ENCODE measurements at regions not wholly inside any gene's neighbourhood (a gene's known extent, or its start where the extent isn't known, plus 50 kb on each side); places are given as distances from the start of the nearest gene placed in this dataset.

- no peak for DNase-seq (ENCODE audit: low read depth, low spot score)
These were observed 610.0 kb upstream of the GCFC2 start for GRCh38 chr2:76320716-76321115.

- DNase-seq (ENCODE audit: low read depth, low spot score), result no peak
These were observed 608.2 kb upstream of the GCFC2 start for GRCh38 chr2:76318848-76319360.

GRCh38 chr2:76316691-76317090, 606.0 kb upstream of the GCFC2 start:
- no peak for DNase-seq (ENCODE audit: low read depth, low spot score)

- no peak for DNase-seq (ENCODE audit: low read depth, low spot score)
These were observed 603.7 kb upstream of the GCFC2 start for GRCh38 chr2:76314271-76315020.

- DNase-seq (ENCODE audit: low read depth, low spot score), result no peak
These were observed 601.5 kb upstream of the GCFC2 start for GRCh38 chr2:76312236-76312635.

- no peak for DNase-seq (ENCODE audit: low read depth, low spot score)
These were observed 601.0 kb upstream of the GCFC2 start for GRCh38 chr2:76311728-76312127.

- DNase-seq (ENCODE audit: low read depth, low spot score), result no peak
These were observed 600.3 kb upstream of the GCFC2 start for GRCh38 chr2:76310894-76311633.

GRCh38 chr2:76307495-76307894, 596.8 kb upstream of the GCFC2 start:
- no peak for DNase-seq (ENCODE audit: low read depth, low spot score)

- DNase-seq (ENCODE audit: low read depth, low spot score), result no peak
These were observed 587.3 kb upstream of the GCFC2 start for GRCh38 chr2:76298041-76298440.

- DNase-seq (ENCODE audit: low read depth, low spot score), result no peak
These were observed 585.7 kb upstream of the GCFC2 start for GRCh38 chr2:76296438-76296837.

GRCh38 chr2:76295762-76296161, 585.0 kb upstream of the GCFC2 start:
- no peak for DNase-seq (ENCODE audit: low read depth, low spot score)

- no peak for DNase-seq (ENCODE audit: low read depth, low spot score)
These were observed 577.9 kb upstream of the GCFC2 start for GRCh38 chr2:76288598-76288997.

GRCh38 chr2:76288146-76288545, 577.4 kb upstream of the GCFC2 start:
- no peak for DNase-seq (ENCODE audit: low read depth, low spot score)

- no peak for DNase-seq (ENCODE audit: low read depth, low spot score)
These were observed 572.6 kb upstream of the GCFC2 start for GRCh38 chr2:76283350-76283749.

- DNase-seq (ENCODE audit: low read depth, low spot score), result no peak
These were observed 570.6 kb upstream of the GCFC2 start for GRCh38 chr2:76281156-76281841.

GRCh38 chr2:76280686-76281085, 570.0 kb upstream of the GCFC2 start:
- no peak for DNase-seq (ENCODE audit: low read depth, low spot score)

GRCh38 chr2:76279142-76279541, 568.4 kb upstream of the GCFC2 start:
- no peak for DNase-seq (ENCODE audit: low read depth, low spot score)

GRCh38 chr2:76275788-76276187, 565.1 kb upstream of the GCFC2 start:
- DNase-seq (ENCODE audit: low read depth, low spot score), result no peak

- DNase-seq (ENCODE audit: low read depth, low spot score), result no peak
These were observed 564.0 kb upstream of the GCFC2 start for GRCh38 chr2:76274676-76275075.

GRCh38 chr2:76274160-76274559, 563.4 kb upstream of the GCFC2 start:
- no peak for DNase-seq (ENCODE audit: low read depth, low spot score)

GRCh38 chr2:76270096-76270710, 559.5 kb upstream of the GCFC2 start:
- DNase-seq (ENCODE audit: low read depth, low spot score), result no peak
